Aorta (tissue), 5 donors: ENCODE measurements at regions not wholly inside any gene's neighbourhood (a gene's known extent, or its start where the extent isn't known, plus 50 kb on each side); places are given as distances from the start of the nearest gene placed in this dataset.

ENCODE experiments used
- ATAC-seq: fragments of 200-7000 bp; cut with Tn5 transposase; one replicate; pipeline ENCODE4 v1.9.1; 2022; ENCODE audit warnings: moderate library complexity; ENCODE audit not compliant: low FRiP score
- DNase-seq, 2 donors: peaks; one replicate each; pipeline ENCODE4 v3.0.0-alpha.2; 2020
- H3K27ac ChIP-seq, 2 donors: one replicate each; pipeline ENCODE4 v1.5.1; 2013; ENCODE audit warnings: low read length in 2 of 2, mild to moderate bottlenecking in 2 of 2, moderate library complexity in 2 of 2, control low read depth in 1 of 2, inconsistent platforms in 1 of 2, low read depth in 1 of 2
- H3K27me3 ChIP-seq, 2 donors: one replicate each; pipeline ENCODE4 v1.6.1; 2013; ENCODE audit warnings: control low read depth in 1 of 2, low read length in 1 of 2, mild to moderate bottlenecking in 1 of 2, moderate library complexity in 1 of 2; ENCODE audit not compliant: insufficient read depth in 2 of 2, control insufficient read depth in 1 of 2
- H3K36me3 ChIP-seq, 2 donors: one replicate each; pipeline ENCODE4 v1.6.1; 2013; ENCODE audit warnings: control low read depth in 1 of 2, low read length in 1 of 2, mild to moderate bottlenecking in 1 of 2; ENCODE audit not compliant: insufficient read depth in 2 of 2, control insufficient read depth in 1 of 2
- H3K4me1 ChIP-seq, 2 donors: one replicate each; pipeline ENCODE4 v1.6.1; 2013; ENCODE audit warnings: low read length in 2 of 2, control low read depth in 1 of 2, mild to moderate bottlenecking in 1 of 2, moderate library complexity in 1 of 2; ENCODE audit not compliant: insufficient read depth in 2 of 2, control insufficient read depth in 1 of 2
- H3K4me3 ChIP-seq, 2 donors: one replicate each; pipeline ENCODE4 v1.5.1; 2013; ENCODE audit warnings: low read length in 2 of 2, control low read depth in 1 of 2, mild to moderate bottlenecking in 1 of 2
- H3K9me3 ChIP-seq: one replicate; pipeline ENCODE4 v1.6.1; 2013; ENCODE audit warnings: mild to moderate bottlenecking, low read length; ENCODE audit not compliant: control insufficient read depth
- WGBS, 2 donors: extraction: QIAGEN DNeasy Blood & Tissue Kit; methylation state at CpG; one replicate each; pipeline ENCODE4 v1.1.7; 2013; 5-methylcytosine and 5-hydroxymethylcytosine counted together
- intact Hi-C, 2 donors: fragments of 100-400 bp; cut with DNase I; formaldehyde crosslinking; loops; one replicate each; pipeline versions ENCODE4 v1.14.2 to v1.15.0; 2022
- donor health status: healthy with polysubstance abuse.
- donor health status: Bipolar disorder and iron deficiency.
- donor health status: DM: no; HTN: no; CAD: no.
- donor health status: DM: no; HTN: no; CAD: no.
- donor health status: DM: yes; HTN: yes; CAD: no.

- intact Hi-C loops: no loop called here
- no peaks in the 10 kb centered on the region for H3K27me3 ChIP-seq
- no peak overlapping the region for H3K27ac ChIP-seq
- no peak overlapping the region for H3K4me3 ChIP-seq
- 70 to 79% methylated on average over 4 of the region's 4 CpGs for WGBS, 2 donors
- no peaks in the 10 kb centered on the region for H3K9me3 ChIP-seq
- H3K36me3 ChIP-seq: no peaks in the 10 kb centered on the region
- DNase-seq: no peak
- H3K4me1 ChIP-seq: no peaks in the 10 kb centered on the region
- ATAC-seq: no peak
Observed at GRCh38 chr6:3948866-3949265, 99.7 kb downstream of the FAM50B start.

- Histone ChIP-seq H3K4me1 (no peaks in the 10 kb centered on the region), H3K36me3 (no peaks in the 10 kb centered on the region), H3K27me3 (no peaks in the 10 kb centered on the region), H3K9me3 (no peaks in the 10 kb centered on the region), H3K27ac (no peak overlapping the region), H3K4me3 (no peak overlapping the region)
- no peak for ATAC-seq
- WGBS, 2 donors: 84 to 88% methylated on average over 6 of the region's 6 CpGs
- no peak for DNase-seq
- intact Hi-C loops: no loop called here
Observed at GRCh38 chr6:3949521-3949920, 100.3 kb downstream of the FAM50B start.

GRCh38 chr6:3956054-3956453 lies 106.9 kb downstream of the FAM50B start:
- no peak overlapping the region for H3K27ac ChIP-seq
- DNase-seq (no peak), ATAC-seq (no peak)
- no peaks in the 10 kb centered on the region for H3K27me3 ChIP-seq
- no peaks in the 10 kb centered on the region for H3K36me3 ChIP-seq
- WGBS, 2 donors: 92 to 97% methylated on average over 1 of the region's 1 CpG
- H3K4me3 ChIP-seq: no peak overlapping the region
- H3K4me1 ChIP-seq: no peaks in the 10 kb centered on the region
- no peaks in the 10 kb centered on the region for H3K9me3 ChIP-seq
- intact Hi-C loops: no loop called here

- no peaks in the 10 kb centered on the region for H3K4me1 ChIP-seq
Observed at GRCh38 chr6:3957321-3957720, 108.1 kb downstream of the FAM50B start.

GRCh38 chr6:3958255-3958654 lies 109.1 kb downstream of the FAM50B start:
- no peak overlapping the region for H3K27ac ChIP-seq
- no peak for DNase-seq
- 93 to 98% methylated on average over 7 of the region's 7 CpGs for WGBS, 2 donors

More at GRCh38 chr6:3957321-3957720, 108.1 kb downstream of the FAM50B start:
- H3K27ac ChIP-seq: no peak overlapping the region
- no peaks in the 10 kb centered on the region for H3K9me3 ChIP-seq
- no peak for ATAC-seq
- no peak for DNase-seq
- no peaks in the 10 kb centered on the region for H3K36me3 ChIP-seq
- no peaks in the 10 kb centered on the region for H3K27me3 ChIP-seq
- intact Hi-C loops: no loop called here
- H3K4me3 ChIP-seq: no peak overlapping the region
- WGBS, 2 donors: 95 to 99% methylated on average over 1 of the region's 1 CpG

GRCh38 chr6:3959385-3959784 lies 110.2 kb downstream of the FAM50B start:
- intact Hi-C loops: no loop called here
- 92 to 94% methylated on average over 8 of the region's 8 CpGs for WGBS, 2 donors
- Histone ChIP-seq H3K27me3 (no peaks in the 10 kb centered on the region), H3K9me3 (no peaks in the 10 kb centered on the region), H3K4me3 (no peak overlapping the region), H3K4me1 (no peaks in the 10 kb centered on the region), H3K27ac (no peak overlapping the region), H3K36me3 (no peaks in the 10 kb centered on the region)
- no peak for DNase-seq
- no peak for ATAC-seq

More at GRCh38 chr6:3958255-3958654, 109.1 kb downstream of the FAM50B start:
- H3K9me3 ChIP-seq: no peaks in the 10 kb centered on the region
- intact Hi-C loops: no loop called here
- no peak for ATAC-seq
- no peaks in the 10 kb centered on the region for H3K27me3 ChIP-seq
- H3K36me3 ChIP-seq: no peaks in the 10 kb centered on the region
- no peaks in the 10 kb centered on the region for H3K4me1 ChIP-seq
- no peak overlapping the region for H3K4me3 ChIP-seq

GRCh38 chr6:3960754-3961361 lies 111.7 kb downstream of the FAM50B start:
- no peak overlapping the region for H3K4me3 ChIP-seq
- H3K4me1 ChIP-seq: no peaks in the 10 kb centered on the region
- H3K27me3 ChIP-seq: no peaks in the 10 kb centered on the region
- DNase-seq (no peak), ATAC-seq (no peak)
- H3K27ac ChIP-seq: no peak overlapping the region
- WGBS, 2 donors: 81 to 88% methylated on average over 5 of the region's 5 CpGs
- intact Hi-C loops: no loop called here
- no peaks in the 10 kb centered on the region for H3K36me3 ChIP-seq
- H3K9me3 ChIP-seq: no peaks in the 10 kb centered on the region

GRCh38 chr6:3961581-3962215 lies 112.5 kb downstream of the FAM50B start:
- 61 to 65% methylated on average over 7 of the region's 7 CpGs for WGBS, 2 donors
- intact Hi-C loops: no loop called here

More at GRCh38 chr6:3961581-3962215, 112.5 kb downstream of the FAM50B start:
- DNase-seq (no peak), ATAC-seq (no peak)
- no peak overlapping the region for H3K4me3 ChIP-seq
- no peaks in the 10 kb centered on the region for H3K4me1 ChIP-seq
- H3K27ac ChIP-seq: no peak overlapping the region
- no peaks in the 10 kb centered on the region for H3K27me3 ChIP-seq
- no peaks in the 10 kb centered on the region for H3K9me3 ChIP-seq
- no peaks in the 10 kb centered on the region for H3K36me3 ChIP-seq
